HG03196 (cell line): ENCODE measurements at regions not wholly inside any gene's neighbourhood (a gene's known extent, or its start where the extent isn't known, plus 50 kb on each side); places are given as distances from the start of the nearest gene placed in this dataset.

Experiments
- ATAC-seq: cut with Tn5 transposase; IDR thresholded peaks from one replicate; pipeline ENCODE4 v1.9.1; 2021; ENCODE audit not compliant: unreplicated experiment

- no peak for ATAC-seq
These were observed 276.0 kb upstream of the TMEM161B start for GRCh38 chr5:88544671-88545070.

GRCh38 chr5:88544136-88544645, 275.5 kb upstream of the TMEM161B start:
- ATAC-seq, result no peak

DNA sequence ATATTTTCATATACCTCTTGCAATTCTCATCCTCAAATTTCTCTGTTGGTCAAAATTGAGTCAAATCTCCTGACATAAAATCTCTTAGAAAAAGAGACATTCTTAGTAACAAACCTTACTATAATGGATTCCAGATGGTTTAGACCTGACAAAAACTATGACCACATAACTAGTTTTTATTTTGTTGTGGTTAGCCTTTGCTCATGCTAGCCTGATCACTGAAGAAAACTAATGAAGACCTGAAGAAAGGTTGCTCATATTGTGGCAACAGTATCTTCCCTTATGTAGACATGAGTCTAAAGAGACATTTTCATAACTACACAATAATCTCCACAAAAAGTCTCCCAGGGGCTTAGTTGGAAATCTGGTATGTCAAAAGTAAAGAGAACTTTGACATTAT, 274.1 kb upstream of the TMEM161B start:
- no peak for ATAC-seq

- no peak for ATAC-seq
These were observed 271.9 kb upstream of the TMEM161B start for GRCh38 chr5:88540471-88541115.

DNA sequence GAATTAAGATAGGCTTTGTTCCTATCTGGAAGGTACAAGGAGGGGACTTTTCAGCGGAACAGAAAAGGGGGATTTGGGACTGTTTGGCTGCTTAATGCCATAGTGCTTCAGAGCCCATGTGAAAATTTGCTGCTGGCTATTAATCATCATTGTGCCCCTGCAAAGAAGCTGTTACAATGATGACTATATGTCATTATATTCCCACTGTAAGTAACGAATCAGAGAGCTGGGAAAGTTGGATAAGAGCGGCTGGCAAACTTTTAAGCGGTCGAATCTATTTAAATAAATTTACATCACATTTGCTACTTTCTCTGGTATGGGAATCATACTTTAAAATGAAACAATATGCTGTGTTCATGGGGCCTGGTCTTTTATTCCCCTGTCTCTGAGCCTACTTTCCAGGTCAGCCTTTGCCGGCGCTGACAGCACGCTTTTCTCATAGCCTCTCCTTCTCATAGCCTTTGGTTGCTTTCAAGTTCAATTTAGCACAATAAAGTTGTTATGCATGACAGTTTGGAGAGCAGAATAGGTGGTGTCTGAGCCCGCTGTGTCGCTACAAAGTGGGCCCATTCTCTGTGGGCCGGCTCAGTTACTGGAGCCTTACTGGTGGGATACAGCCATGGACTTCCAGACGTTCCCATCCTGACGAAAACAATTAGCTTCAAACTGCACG, 271.2 kb upstream of the TMEM161B start:
- no peak for ATAC-seq

- no peak for ATAC-seq
These were observed 270.4 kb upstream of the TMEM161B start for GRCh38 chr5:88539026-88539425.

DNA sequence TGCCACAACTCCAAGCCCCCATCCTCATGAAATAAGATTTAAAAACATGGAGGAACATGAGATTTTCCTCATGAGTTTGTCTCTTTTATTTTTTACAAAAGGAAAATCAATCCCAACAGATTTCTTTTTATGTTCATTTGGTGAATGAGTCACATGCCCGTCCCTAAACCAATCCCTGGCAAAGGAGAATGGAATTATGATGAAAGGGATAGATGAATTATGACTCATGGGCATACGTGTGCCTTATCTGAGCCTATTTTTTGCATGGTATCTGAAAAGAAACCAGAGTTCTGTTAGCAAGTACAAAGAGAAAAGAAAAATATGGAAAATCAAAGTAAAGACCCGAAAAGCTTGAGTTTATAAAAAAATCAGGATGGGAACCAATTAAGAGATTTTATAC, 267.5 kb upstream of the TMEM161B start:
- no peak for ATAC-seq

DNA sequence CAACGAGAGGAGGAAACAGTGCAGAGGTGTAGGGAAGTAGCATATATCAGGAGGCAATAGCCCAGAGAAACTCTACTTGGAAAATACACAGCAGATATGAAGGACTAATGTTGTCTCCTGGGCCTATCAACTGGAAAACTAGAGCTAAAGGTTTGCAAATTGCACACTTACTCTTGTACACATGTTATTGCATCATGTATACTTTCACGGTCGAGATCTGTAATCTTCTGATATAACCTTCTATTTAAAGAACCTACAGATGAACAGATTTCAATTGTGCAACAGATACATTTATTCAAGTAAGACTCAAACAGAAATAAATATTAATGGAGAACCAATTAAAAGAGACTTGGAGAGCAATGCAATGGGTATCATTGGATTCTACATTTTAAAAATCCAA, 256.3 kb upstream of the TMEM161B start:
- no peak for ATAC-seq

GRCh38 chr5:88519066-88519465, 250.4 kb upstream of the TMEM161B start:
- no peak for ATAC-seq

DNA sequence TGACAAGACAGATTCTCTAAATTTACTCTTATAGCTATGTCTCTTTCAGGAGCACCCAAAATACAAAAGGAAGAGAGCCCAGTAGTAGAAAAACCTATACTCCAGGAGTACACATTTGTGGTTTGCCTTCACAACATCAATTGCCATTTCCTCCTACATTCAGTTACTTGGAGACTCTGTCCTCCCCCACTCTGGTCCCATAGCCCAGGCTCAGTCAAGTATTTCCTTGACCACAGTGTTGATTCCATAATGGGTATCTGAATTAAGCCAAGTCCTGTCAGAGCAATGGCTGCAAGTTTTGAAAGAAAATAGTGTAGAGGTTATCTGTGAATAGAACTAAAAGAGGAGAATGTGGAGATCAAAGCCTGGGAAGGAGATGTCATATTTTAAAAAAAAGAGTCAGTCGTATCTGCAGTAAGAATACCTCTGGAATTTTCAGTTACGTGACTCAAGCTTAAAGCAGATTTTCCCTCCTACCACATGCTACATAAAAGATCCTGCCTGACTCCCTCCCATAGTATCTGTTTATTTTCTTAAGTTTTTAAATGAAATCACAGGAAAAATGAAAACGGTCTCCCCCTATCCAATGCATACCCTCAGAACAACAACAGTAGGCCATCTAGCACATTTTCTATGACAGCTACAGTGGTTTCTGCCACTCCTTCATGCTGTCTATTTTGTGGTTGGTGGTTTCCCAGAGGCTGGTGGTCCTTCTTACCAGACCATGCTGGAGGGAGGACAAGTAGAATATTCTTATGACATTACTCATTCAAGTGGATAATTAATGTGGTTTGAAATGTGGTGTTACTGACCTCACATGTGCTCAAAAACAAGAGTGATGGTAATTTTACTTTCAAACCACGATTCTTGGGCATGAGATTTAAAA, 249.7 kb upstream of the TMEM161B start:
- no peak for ATAC-seq

DNA sequence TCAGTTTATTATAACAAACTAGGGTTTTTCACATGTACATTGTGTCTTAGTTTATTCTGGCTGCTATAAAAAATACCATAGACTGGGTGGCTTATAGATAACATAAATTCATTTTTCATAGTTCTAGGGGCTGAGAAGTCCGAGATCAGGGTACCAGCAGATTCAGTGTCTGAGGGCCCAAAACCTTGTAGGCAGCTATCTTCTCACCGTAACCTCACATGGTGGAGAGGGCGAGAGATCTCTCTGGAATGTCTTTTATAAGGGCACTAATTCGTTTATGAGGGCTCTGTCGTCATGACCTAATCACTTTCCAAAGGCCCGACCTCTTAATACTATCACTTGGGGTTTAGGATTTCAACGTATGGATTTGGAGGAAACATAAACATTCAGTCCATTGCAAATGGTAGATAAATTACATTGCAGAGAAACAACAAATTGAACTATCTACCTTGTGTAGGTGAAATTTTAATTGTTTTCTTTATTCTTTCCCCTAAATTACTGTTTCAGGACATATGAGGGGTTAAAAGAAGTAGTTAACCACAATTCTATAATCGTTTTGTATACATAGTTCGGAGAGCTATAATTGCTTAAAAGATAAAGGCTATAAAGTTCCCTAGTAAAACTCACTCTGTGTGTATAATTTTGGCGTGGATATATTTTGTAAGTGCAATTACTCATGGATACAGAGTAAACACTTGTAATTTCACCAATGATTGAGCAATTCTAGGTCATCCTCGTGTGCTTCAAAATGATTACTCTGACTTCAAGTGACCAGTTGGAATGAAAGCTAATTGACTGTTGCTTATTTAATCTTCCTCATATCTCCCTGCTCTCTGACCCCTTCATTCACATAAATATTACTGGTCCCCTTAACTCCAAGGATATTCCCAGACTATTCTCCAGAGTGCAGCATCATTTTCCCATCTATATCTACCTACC, 247.5 kb upstream of the TMEM161B start:
- ATAC-seq, result no peak

DNA sequence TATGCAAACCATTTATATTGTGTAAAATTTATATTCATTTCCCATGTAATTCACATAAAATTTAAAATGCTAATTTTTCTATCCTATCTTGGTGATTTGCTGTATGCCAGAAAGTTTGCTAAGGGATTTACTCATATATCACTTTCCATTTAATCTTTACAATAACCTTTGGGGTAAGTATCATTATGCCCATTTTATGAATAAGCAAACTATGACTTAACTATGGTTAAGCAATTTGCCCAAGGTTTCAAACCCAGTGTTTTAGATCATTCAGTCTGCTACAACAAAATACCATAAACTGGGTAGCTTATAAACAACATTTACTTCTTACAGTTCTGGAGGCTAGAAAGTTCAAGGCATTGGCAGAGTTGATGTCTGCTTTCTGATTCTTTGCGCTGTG, 246.4 kb upstream of the TMEM161B start:
- no peak for ATAC-seq

DNA sequence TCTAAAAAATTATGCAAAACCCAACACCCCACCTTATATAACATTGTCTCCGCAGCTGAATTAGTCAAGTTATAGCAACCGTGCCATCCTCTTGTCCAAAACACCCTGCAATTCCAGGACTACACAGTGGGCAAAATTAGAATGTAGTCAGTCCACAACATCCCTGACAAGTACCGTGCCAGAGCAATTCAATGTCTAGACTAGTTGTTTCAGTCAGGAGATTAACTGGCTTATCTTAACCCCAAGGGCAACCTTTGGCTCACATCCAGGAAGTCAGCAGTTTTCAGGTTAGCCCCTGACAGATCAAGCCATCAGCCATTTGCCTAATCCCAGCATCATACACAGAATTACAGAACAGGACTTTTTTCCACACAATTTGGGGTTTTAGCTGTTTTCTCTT, 240.8 kb upstream of the TMEM161B start:
- ATAC-seq, result no peak

DNA sequence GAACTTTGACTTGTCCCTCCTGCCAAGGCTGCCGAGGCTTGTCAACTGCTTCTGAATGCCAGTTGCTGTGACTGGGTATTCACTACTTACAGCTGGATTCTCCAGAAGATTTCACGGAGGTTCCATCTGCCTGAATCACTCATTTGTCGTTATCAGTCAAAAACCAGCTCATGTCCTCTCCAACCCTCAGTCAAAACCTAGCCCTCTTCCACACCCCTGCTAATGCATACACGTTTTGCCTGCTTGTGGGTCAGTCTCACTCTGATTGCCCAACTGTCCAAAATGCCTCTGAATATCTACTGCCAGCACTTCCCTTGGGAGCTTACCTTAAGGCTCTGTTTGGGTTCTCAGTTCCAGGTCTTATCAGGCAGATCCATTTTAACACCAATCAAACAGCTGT, 238.6 kb upstream of the TMEM161B start:
- ATAC-seq, result no peak

- ATAC-seq, result no peak
These were observed 234.8 kb upstream of the TMEM161B start for GRCh38 chr5:88503406-88503805.

DNA sequence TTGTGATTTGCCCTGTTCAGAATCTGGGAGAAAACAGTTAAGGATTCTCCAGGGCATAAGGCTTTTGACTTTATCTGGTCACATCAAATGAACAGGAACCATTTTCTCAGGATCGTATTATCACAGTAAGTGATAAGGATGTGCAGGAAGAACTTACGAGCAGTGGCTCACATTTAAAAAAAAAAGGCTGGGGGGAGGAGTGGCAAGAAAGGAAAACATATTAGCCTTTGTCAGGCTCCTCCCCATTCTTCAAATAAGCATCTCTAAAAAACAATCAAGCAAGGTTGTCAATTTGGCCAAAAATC, 234.3 kb upstream of the TMEM161B start:
- no peak for ATAC-seq

- ATAC-seq, result peak; percentile 88
These were observed 233.8 kb upstream of the TMEM161B start for GRCh38 chr5:88502179-88503040.

DNA sequence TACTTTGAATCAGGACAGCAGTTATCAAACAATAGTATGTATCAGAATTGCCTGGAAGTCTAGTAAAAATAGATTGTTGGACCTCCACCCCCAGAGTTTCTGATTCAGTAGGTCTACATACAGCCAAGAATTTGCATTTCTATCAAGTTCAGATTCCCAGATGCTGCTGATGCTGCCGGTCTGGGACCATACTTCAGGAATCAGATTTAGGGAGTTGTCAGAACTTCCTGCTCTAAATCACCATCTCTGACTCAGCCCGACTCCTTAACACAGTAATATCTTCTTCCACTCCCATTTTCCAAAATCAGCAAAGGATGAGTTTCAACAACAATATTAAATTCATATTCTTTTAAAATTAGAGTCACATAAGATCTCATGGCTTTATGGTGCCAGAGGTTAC, 227.2 kb upstream of the TMEM161B start:
- no peak for ATAC-seq

DNA sequence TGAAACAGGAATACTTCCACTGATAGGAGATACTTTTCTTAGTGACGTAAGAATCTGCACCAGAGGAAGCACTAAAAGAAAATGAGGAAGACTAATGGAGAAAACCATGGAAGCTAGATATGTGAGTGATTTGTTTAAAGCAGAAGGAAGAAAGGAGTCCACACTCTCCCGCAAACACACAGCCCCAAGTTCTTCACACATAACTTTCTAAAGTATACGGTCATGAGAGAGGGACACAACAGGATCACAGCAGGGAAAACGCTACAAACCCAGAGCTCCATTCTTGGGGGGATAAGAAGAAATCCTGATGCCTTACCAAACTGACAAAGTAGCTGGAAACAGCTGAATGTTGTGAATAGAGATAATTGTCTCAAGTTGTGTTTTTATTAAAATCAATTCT, 222.2 kb upstream of the TMEM161B start:
- ATAC-seq, result no peak

- ATAC-seq, result no peak
These were observed 220.7 kb upstream of the TMEM161B start for GRCh38 chr5:88489364-88489763.
